BLaER1 treated with 17β-estradiol and CSF1 and Interleukin-3, amounts not matched to agents 10 nM and 100 nM (cell line): ENCODE measurements at regions not wholly inside any gene's neighbourhood (a gene's known extent, or its start where the extent isn't known, plus 50 kb on each side); places are given as distances from the start of the nearest gene placed in this dataset.

Source experiments
- H3K27ac ChIP-seq, 11 experiments: shearing (Covaris generic); formaldehyde crosslinking; 2 replicates each; pipeline ENCODE4 v1.8.1; 2022
- H3K27me3 ChIP-seq, 11 experiments: shearing (Covaris generic); formaldehyde crosslinking; 2 replicates each; pipeline ENCODE4 v1.8.1; 2022
- H3K36me3 ChIP-seq, 11 experiments: shearing (Covaris generic); formaldehyde crosslinking; 2 replicates each; pipeline ENCODE4 v1.8.1; 2022
- H3K4me1 ChIP-seq, 10 experiments: shearing (Covaris generic); formaldehyde crosslinking; 2 replicates each; pipeline ENCODE4 v1.8.1; 2022
- H3K4me2 ChIP-seq, 11 experiments: shearing (Covaris generic); formaldehyde crosslinking; 2 replicates each; pipeline ENCODE4 v1.8.1; 2022
- H3K4me3 ChIP-seq, 10 experiments: shearing (Covaris generic); formaldehyde crosslinking; 2 replicates each; pipeline ENCODE4 v1.8.1; 2022
- H3K9ac ChIP-seq, 11 experiments: shearing (Covaris generic); formaldehyde crosslinking; 2 replicates each; pipeline ENCODE4 v1.8.1; 2022
- H3K9me3 ChIP-seq, 11 experiments: shearing (Covaris generic); formaldehyde crosslinking; replicated peaks in 1 of 11; 2 replicates each; pipeline ENCODE4 v1.8.1; 2022
- H4K20me1 ChIP-seq, 11 experiments: shearing (Covaris generic); formaldehyde crosslinking; 2 replicates each; pipeline ENCODE4 v1.8.1; 2022
- Cebpa-rat ChIP-seq, 11 experiments: shearing (Covaris generic); IDR thresholded peaks; 2 replicates each; pipeline ENCODE4 v1.8.1; 2022

DNA sequence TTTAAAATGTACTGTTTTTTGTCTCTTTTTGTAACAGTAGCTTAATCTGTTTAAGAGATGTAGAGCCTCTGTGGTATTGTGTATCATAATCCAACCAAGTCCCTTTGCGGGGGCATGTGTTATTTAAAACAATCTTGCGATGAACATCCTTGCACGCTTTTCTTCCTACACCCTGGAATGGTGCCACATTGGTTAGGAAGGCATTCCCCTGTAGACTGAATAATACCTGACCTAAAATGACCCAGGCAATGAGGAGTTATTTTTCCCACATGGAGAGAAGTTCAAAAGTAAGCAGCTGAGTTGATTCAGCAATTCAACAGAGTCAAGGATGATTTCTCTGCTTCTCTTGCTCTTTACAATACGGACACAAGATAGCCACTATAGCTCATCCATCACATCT, 142.0 kb upstream of the PMEPA1 start:
- no peak for TF ChIP-seq Cebpa-rat (IDR thresholded peaks at IDR 0.05)
- H3K4me2 ChIP-seq, result no peak overlapping the region

DNA sequence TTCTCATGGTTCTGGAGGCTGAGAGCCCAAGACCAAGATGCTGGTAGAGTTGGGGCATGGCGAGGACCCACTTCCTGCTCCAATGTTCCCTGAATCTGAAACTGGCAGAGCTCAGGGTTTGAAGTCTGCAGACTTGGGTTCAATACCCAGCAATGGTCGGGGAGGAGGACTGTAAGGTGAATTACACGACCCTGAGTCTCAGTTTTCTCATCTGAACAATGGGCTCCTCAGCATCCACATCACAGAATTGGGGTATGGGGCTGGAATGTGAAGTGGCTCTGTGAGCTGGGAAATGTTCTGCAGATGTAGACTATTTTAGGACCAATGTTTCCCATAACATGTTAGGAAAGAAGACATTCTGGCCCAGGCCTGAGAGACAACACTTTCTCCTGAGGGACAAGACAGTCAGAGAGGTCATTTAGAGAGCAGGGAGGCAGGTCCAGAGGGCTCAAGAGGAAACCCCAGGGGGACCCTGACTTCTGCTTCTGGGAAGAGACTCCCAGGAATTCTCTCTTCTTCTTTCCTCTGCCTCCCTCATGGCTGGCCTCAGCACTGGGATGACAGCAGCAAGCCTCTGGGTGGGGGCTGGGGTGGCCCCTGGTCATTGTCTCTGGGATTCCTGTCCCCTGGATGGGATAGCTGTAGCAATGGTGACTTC, 141.3 kb upstream of the PMEPA1 start:
- no peak overlapping the region for H3K9ac ChIP-seq
- H3K4me3 ChIP-seq, result no peak overlapping the region
- no peak for TF ChIP-seq Cebpa-rat (IDR thresholded peaks at IDR 0.05)
- no peaks in the 10 kb centered on the region for H4K20me1 ChIP-seq
- H3K4me2 ChIP-seq, result no peak overlapping the region
- H3K27ac ChIP-seq, result no peak overlapping the region
- H3K9me3 ChIP-seq, result no peaks in the 10 kb centered on the region
- H3K27me3 ChIP-seq, result no peaks in the 10 kb centered on the region
- H3K4me1 ChIP-seq, result no peaks in the 10 kb centered on the region
- no peaks in the 10 kb centered on the region for H3K36me3 ChIP-seq

More for the DNA sequence above, 142.0 kb upstream of the PMEPA1 start:
- no peak overlapping the region for H3K27ac ChIP-seq
- H4K20me1 ChIP-seq, result no peaks in the 10 kb centered on the region
- no peaks in the 10 kb centered on the region for H3K27me3 ChIP-seq
- no peak overlapping the region for H3K9ac ChIP-seq
- no peaks in the 10 kb centered on the region for H3K9me3 ChIP-seq
- H3K4me3 ChIP-seq, result no peak overlapping the region
- H3K4me1 ChIP-seq, result no peaks in the 10 kb centered on the region
- H3K36me3 ChIP-seq, result no peaks in the 10 kb centered on the region

GRCh38 chr20:57849521-57850215, 139.9 kb upstream of the PMEPA1 start:
- no peaks in the 10 kb centered on the region for H3K27me3 ChIP-seq
- no peak overlapping the region for H3K27ac ChIP-seq
- no peak overlapping the region for H3K9ac ChIP-seq
- peaks cover 0 to 2% (median 0%) of the 10 kb centered on the region in 11 experiments; a peak in 1 of 22 replicates for H4K20me1 ChIP-seq
- H3K4me1 ChIP-seq, result no peaks in the 10 kb centered on the region
- H3K36me3 ChIP-seq, result no peaks in the 10 kb centered on the region
- H3K4me3 ChIP-seq, result no peak overlapping the region
- no peak overlapping the region for H3K4me2 ChIP-seq
- H3K9me3 ChIP-seq, result no peaks in the 10 kb centered on the region
- TF ChIP-seq Cebpa-rat (IDR thresholded peaks at IDR 0.05), result no peak

DNA sequence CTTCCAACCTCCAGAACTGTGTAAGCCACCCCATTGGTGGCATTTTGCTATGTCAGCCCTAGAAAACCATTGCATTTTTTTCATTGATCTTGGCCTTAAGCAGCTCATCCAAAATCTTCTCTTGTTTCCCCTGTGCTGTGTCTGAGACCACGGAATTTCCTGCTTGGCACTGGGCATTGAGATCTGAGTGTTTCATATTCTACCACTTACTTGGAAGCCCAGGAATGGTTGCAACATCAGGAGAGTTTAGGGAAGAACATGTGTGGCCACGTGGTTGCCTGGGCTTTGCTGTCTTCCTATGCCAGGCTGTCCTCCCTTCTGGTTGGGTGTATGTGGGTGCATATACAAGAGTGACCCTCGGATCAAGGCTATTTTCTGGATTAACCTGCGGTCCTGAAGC, 139.3 kb upstream of the PMEPA1 start:
- Histone ChIP-seq H3K9me3 (no peaks in the 10 kb centered on the region), H3K27ac (no peak overlapping the region), H3K4me1 (no peaks in the 10 kb centered on the region), H3K27me3 (no peaks in the 10 kb centered on the region), H3K36me3 (no peaks in the 10 kb centered on the region), H4K20me1 (peaks cover 0 to 6% (median 0%) of the 10 kb centered on the region in 11 experiments; a peak in 1 of 22 replicates), H3K4me2 (no peak overlapping the region), H3K4me3 (no peak overlapping the region), H3K9ac (no peak overlapping the region)
- TF ChIP-seq Cebpa-rat (IDR thresholded peaks at IDR 0.05), result no peak

GRCh38 chr20:57848282-57848681, 138.5 kb upstream of the PMEPA1 start:
- Histone ChIP-seq H3K9ac (no peak overlapping the region), H3K4me2 (no peak overlapping the region), H3K27ac (no peak overlapping the region), H3K4me3 (no peak overlapping the region), H3K36me3 (no peaks in the 10 kb centered on the region), H3K4me1 (no peaks in the 10 kb centered on the region), H3K27me3 (no peaks in the 10 kb centered on the region), H4K20me1 (peaks cover 0 to 6% (median 0%) of the 10 kb centered on the region in 11 experiments; a peak in 1 of 22 replicates), H3K9me3 (no peaks in the 10 kb centered on the region)
- TF ChIP-seq Cebpa-rat (IDR thresholded peaks at IDR 0.05), result no peak

GRCh38 chr20:57847104-57847503, 137.3 kb upstream of the PMEPA1 start:
- Histone ChIP-seq H3K4me2 (no peak overlapping the region), H3K27me3 (no peaks in the 10 kb centered on the region), H4K20me1 (peaks cover 0 to 6% (median 0%) of the 10 kb centered on the region in 11 experiments; a peak in 1 of 22 replicates), H3K9ac (no peak overlapping the region), H3K9me3 (no peaks in the 10 kb centered on the region), H3K4me3 (no peak overlapping the region), H3K36me3 (no peaks in the 10 kb centered on the region), H3K4me1 (no peaks in the 10 kb centered on the region), H3K27ac (no peak overlapping the region)
- TF ChIP-seq Cebpa-rat (IDR thresholded peaks at IDR 0.05), result no peak

DNA sequence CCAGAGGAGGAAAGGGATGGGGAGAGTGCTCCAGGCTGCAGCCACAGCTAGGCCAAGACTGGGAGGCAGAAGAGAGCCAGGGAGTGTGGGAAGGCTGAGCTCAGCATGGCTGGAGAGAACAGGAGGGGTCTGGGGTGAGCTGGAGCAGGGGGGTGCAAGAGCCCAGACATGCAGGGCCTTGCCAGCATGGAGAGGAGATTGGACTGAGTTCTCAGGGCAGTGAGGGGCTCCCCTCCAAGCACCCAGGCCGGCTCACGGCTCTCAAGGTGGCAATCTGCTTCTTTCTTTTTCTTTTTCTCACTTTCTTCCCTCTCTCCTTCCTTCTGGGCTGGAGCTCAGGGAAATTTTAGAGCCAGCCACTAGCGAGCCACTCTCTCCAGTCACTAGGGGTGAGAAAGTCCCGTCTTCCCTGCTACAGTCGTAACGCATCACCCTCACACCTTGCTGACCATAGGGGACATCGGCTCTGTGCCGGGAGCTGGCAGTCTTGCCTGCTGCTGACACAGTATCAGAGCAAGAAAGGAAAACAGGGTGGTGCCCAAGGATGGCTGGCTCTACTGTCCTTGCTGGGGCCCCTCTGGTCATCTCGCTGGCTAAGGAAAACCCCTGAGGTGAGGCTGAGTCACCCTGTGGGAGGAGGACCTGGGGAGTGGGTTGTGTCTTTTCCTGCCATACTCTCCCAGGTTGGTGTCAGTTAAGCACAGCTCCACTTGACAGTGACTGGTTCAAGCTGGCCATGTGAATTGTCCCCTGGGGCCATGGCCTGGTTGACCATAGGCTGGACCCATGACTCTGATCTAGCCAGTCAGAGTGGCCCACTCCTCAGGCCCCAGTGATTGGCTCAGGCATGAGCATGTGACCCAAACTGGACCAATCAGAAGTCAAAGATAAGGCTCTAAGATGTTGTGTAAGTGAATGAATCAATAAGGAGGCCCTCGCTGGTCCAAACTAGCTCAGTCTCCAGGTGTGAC, 135.1 kb upstream of the PMEPA1 start:
- no peak overlapping the region for H3K4me2 ChIP-seq
- H3K36me3 ChIP-seq, result no peaks in the 10 kb centered on the region
- H3K4me1 ChIP-seq, result peaks cover 0 to under 1% (median 0%) of the 10 kb centered on the region in 10 experiments; a peak in 1 of 20 replicates
- H4K20me1 ChIP-seq, result peaks cover 0 to 15% (median 0%) of the 10 kb centered on the region in 11 experiments; a peak in 1 of 22 replicates
- no peak overlapping the region for H3K9ac ChIP-seq
- no peak overlapping the region for H3K27ac ChIP-seq
- H3K9me3 ChIP-seq, result no peaks in the 10 kb centered on the region
- no peaks in the 10 kb centered on the region for H3K27me3 ChIP-seq
- TF ChIP-seq Cebpa-rat (IDR thresholded peaks at IDR 0.05), result no peak
- H3K4me3 ChIP-seq, result no peak overlapping the region

GRCh38 chr20:57843941-57844625, 134.3 kb upstream of the PMEPA1 start:
- peaks cover 0 to 15% (median 0%) of the 10 kb centered on the region in 11 experiments; a peak in 1 of 22 replicates for H4K20me1 ChIP-seq
- H3K4me2 ChIP-seq, result no peak overlapping the region
- H3K4me3 ChIP-seq, result no peak overlapping the region
- no peak for TF ChIP-seq Cebpa-rat (IDR thresholded peaks at IDR 0.05)
- H3K27me3 ChIP-seq, result no peaks in the 10 kb centered on the region
- no peak overlapping the region for H3K9ac ChIP-seq
- H3K4me1 ChIP-seq, result peaks cover 0 to 8% (median 0%) of the 10 kb centered on the region in 10 experiments; a peak in 6 of 20 replicates
- no peaks in the 10 kb centered on the region for H3K9me3 ChIP-seq
- no peaks in the 10 kb centered on the region for H3K36me3 ChIP-seq
- no peak overlapping the region for H3K27ac ChIP-seq
